ENCODE measurements at regions not wholly inside any gene's neighbourhood (a gene's known extent, or its start where the extent isn't known, plus 50 kb on each side); places are given as distances from the start of the nearest gene placed in this dataset.

DNA sequence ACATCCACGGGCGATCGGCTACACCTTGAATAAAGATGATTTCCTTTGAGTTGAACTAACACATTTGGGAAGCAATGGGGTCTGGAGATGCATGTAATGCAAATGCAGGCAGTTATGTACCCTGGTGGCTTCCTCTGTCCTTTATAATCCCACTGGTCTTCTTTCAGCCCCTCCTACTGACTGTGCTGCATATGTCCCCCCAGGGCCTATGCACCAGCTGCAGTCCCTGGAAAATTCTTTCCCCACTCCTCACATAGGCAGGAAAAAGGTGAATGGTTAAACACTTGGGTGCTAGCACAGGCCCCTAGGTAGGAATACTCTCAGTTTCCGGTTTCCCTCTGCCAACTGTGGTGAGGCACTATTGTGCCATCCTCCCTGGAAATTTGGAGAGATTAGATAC, 294.8 kb upstream of the SOX5 start:
- intact Hi-C loops (cut with micrococcal nuclease) = no loop called here
- H3K4me1 ChIP-seq (ENCODE audit: control insufficient read depth in 2 of 2, insufficient read depth in 2 of 2, low read length in 2 of 2) = no peaks in the 10 kb centered on the region
- no peak overlapping the region for H2AFZ ChIP-seq (ENCODE audit: insufficient read depth, low read depth, low read length, poor library complexity, severe bottlenecking)
- H3K27ac Mint-ChIP-seq = no peak overlapping the region
- peaks cover 4% of the 10 kb centered on the region for H3K4me1 Mint-ChIP-seq
- DNase-seq (no peak), ATAC-seq (ENCODE audit: low read depth) (no peak)
- no peaks in the 10 kb centered on the region for H3K27me3 Mint-ChIP-seq
- WGBS (ENCODE audit: insufficient coverage) = no CpG with 5 or more reads among the region's 4 CpGs
- no peaks in the 10 kb centered on the region for H3K9me3 ChIP-seq (ENCODE audit: control extremely low read depth in 1 of 3, control insufficient read depth in 2 of 3, insufficient read depth in 1 of 3, low read length in 2 of 3)
- no peak overlapping the region for H3K27ac ChIP-seq (ENCODE audit: low read length in 2 of 2)
- no peaks in the 10 kb centered on the region for H3K36me3 ChIP-seq (replicated peaks in 1 of 2; ENCODE audit: control extremely low read depth in 1 of 2, control insufficient read depth in 1 of 2, extremely low read depth in 1 of 2, insufficient read depth in 2 of 2, low read length in 1 of 2)
- no peak overlapping the region for H3K4me2 ChIP-seq (replicated peaks; ENCODE audit: low read depth, low read length, poor library complexity, severe bottlenecking)
- H3K79me2 ChIP-seq (ENCODE audit: control insufficient read depth, insufficient read depth, low read length) = no peaks in the 10 kb centered on the region
- no peak overlapping the region for H3K9ac ChIP-seq (ENCODE audit: low read length)
- H3K9me3 Mint-ChIP-seq (ENCODE audit: insufficient read depth) = no peaks in the 10 kb centered on the region
- ChIA-PET POLR2A (no interaction called here), CTCF (no interaction called here)
- no peak overlapping the region for H3K4me3 Mint-ChIP-seq
- TF ChIP-seq EZH2 (IDR thresholded peaks at IDR 0.05; ENCODE audit: borderline replicate concordance, insufficient read depth, low read depth, low read length, poor library complexity, severe bottlenecking) (no peak), CTCF (IDR thresholded peaks at IDR 0.05) (no peak)
- H3K4me3 ChIP-seq (ENCODE audit: control extremely low read depth in 1 of 5, extremely low read depth in 1 of 5, insufficient read depth in 1 of 5, low read depth in 2 of 5, low read length in 4 of 5) = no peak overlapping the region
- H3K27me3 ChIP-seq (replicated peaks in 1 of 4; ENCODE audit: control extremely low read depth in 1 of 4, control insufficient read depth in 3 of 4, insufficient read depth in 4 of 4, low read length in 3 of 4) = no peaks in the 10 kb centered on the region
- no peaks in the 10 kb centered on the region for H4K20me1 ChIP-seq (ENCODE audit: control insufficient read depth, insufficient read depth, low read length, poor library complexity, severe bottlenecking)

DNA sequence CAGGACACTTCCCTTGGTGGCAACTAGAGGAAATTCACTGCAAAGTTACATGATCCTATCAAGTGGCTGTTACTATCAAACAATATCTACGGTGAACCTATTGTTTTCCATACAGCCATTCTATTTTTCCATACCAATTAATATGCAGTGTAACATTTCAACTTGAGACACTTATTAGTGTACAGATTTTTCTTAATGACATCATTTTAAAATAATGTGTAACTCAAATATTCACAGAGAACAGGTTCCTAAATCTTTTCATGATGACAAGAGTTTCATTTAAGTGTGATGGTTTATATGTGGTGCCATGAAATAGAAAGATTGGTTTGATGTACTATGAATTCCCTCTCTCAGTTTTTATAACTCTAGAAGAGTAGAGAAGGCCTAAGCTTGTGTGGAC, 291.2 kb upstream of the SOX5 start:
- ATAC-seq (ENCODE audit: low read depth) (no peak), DNase-seq (no peak)
- Histone ChIP-seq H2AFZ (ENCODE audit: insufficient read depth, low read depth, low read length, poor library complexity, severe bottlenecking) (no peak overlapping the region), H4K20me1 (ENCODE audit: control insufficient read depth, insufficient read depth, low read length, poor library complexity, severe bottlenecking) (no peaks in the 10 kb centered on the region), H3K4me2 (replicated peaks; ENCODE audit: low read depth, low read length, poor library complexity, severe bottlenecking) (no peak overlapping the region), H3K4me3 (ENCODE audit: control extremely low read depth in 1 of 5, extremely low read depth in 1 of 5, insufficient read depth in 1 of 5, low read depth in 2 of 5, low read length in 4 of 5) (no peak overlapping the region), H3K27ac (ENCODE audit: low read length in 2 of 2) (no peak overlapping the region), H3K36me3 (replicated peaks in 1 of 2; ENCODE audit: control extremely low read depth in 1 of 2, control insufficient read depth in 1 of 2, extremely low read depth in 1 of 2, insufficient read depth in 2 of 2, low read length in 1 of 2) (no peaks in the 10 kb centered on the region), H3K9me3 (ENCODE audit: control extremely low read depth in 1 of 3, control insufficient read depth in 2 of 3, insufficient read depth in 1 of 3, low read length in 2 of 3) (no peaks in the 10 kb centered on the region), H3K79me2 (ENCODE audit: control insufficient read depth, insufficient read depth, low read length) (no peaks in the 10 kb centered on the region), H3K9ac (ENCODE audit: low read length) (no peak overlapping the region), H3K4me1 (ENCODE audit: control insufficient read depth in 2 of 2, insufficient read depth in 2 of 2, low read length in 2 of 2) (no peaks in the 10 kb centered on the region), H3K27me3 (replicated peaks in 1 of 4; ENCODE audit: control extremely low read depth in 1 of 4, control insufficient read depth in 3 of 4, insufficient read depth in 4 of 4, low read length in 3 of 4) (no peaks in the 10 kb centered on the region)
- no CpG with 5 or more reads among the region's 1 CpG for WGBS (ENCODE audit: insufficient coverage)
- intact Hi-C loops (cut with micrococcal nuclease) = no loop called here
- CTCF ChIA-PET = no interaction called here
- TF ChIP-seq EZH2 (IDR thresholded peaks at IDR 0.05; ENCODE audit: borderline replicate concordance, insufficient read depth, low read depth, low read length, poor library complexity, severe bottlenecking) (no peak), CTCF (IDR thresholded peaks at IDR 0.05) (no peak)
- no peaks in the 10 kb centered on the region for H3K27me3 Mint-ChIP-seq
- H3K9me3 Mint-ChIP-seq (ENCODE audit: insufficient read depth) = no peaks in the 10 kb centered on the region
- POLR2A ChIA-PET = no interaction called here
- no peak overlapping the region for H3K27ac Mint-ChIP-seq
- no peak overlapping the region for H3K4me3 Mint-ChIP-seq
- H3K4me1 Mint-ChIP-seq = peaks cover 4% of the 10 kb centered on the region
